Panc1 (cell line): ENCODE measurements at regions not wholly inside any gene's neighbourhood (a gene's known extent, or its start where the extent isn't known, plus 50 kb on each side); places are given as distances from the start of the nearest gene placed in this dataset.

ENCODE experiments used
- ATAC-seq: fragments of 200-7000 bp; cut with Tn5 transposase; 2 replicates; pipeline ENCODE4 v1.9.1; 2020; ENCODE audit warnings: mild to moderate bottlenecking, moderate library complexity
- BruUV-seq: library from RNA; stranded (reverse); fragments of 400-500 nt; replicated peaks from 2 replicates; lab custom pipeline; 2021; lab: Mats Ljungman, UMichigan
- CTCF ChIA-PET: fragments of 300-600 bp; sonication (Branson Sonifier 250); formaldehyde crosslinking; loops from one replicate; lab custom pipeline; 2022; ENCODE audit warnings: antibody characterized with exemption; lab: Charles Lee
- POLR2A ChIA-PET: fragments of 300-600 bp; sonication (Branson Sonifier 250); formaldehyde crosslinking; loops from one replicate; lab custom pipeline; 2022; ENCODE audit warnings: antibody characterized with exemption; lab: Charles Lee
- DNase-seq: peaks from one replicate; pipeline ENCODE4 v3.0.0-alpha.2; 2010; ENCODE audit warnings: low read depth, low spot score
- H3K27ac ChIP-seq: 2 replicates; pipeline ENCODE4 v1.5.1; 2011; ENCODE audit warnings: mild to moderate bottlenecking, low read length, inconsistent platforms
- H3K27me3 ChIP-seq: fragments of 200-500 bp; sonication (Bioruptor generic); 2 replicates; pipeline ENCODE4 v1.6.0; 2014; ENCODE audit warnings: low read length, inconsistent platforms; ENCODE audit not compliant: control insufficient read depth, insufficient read depth
- H3K36me3 ChIP-seq: fragments of 200-500 bp; sonication (Bioruptor generic); 2 replicates; pipeline ENCODE4 v1.5.1; 2014; ENCODE audit warnings: inconsistent platforms, mild to moderate bottlenecking, low read length, moderate library complexity; ENCODE audit not compliant: control insufficient read depth, insufficient read depth
- H3K4me1 ChIP-seq: 2 replicates; pipeline ENCODE4 v1.5.1; 2011; ENCODE audit warnings: inconsistent platforms, mild to moderate bottlenecking, low read length, moderate library complexity; ENCODE audit not compliant: control insufficient read depth, insufficient read depth
- H3K4me3 ChIP-seq, 2 experiments: 2 replicates each; pipeline ENCODE4 v1.5.1; 2011 to 2012; ENCODE audit warnings: low read depth in 2 of 2, low read length in 2 of 2, mild to moderate bottlenecking in 2 of 2, inconsistent platforms in 1 of 2, moderate library complexity in 1 of 2
- H3K9me3 ChIP-seq: fragments of 200-500 bp; sonication (Bioruptor generic); 2 replicates; pipeline ENCODE4 v1.5.1; 2014; ENCODE audit warnings: low read depth, mild to moderate bottlenecking, inconsistent platforms, low read length, moderate library complexity; ENCODE audit not compliant: control insufficient read depth, insufficient read depth
- POLR2AphosphoS5 ChIP-seq: IDR thresholded peaks from 2 replicates; pipeline ENCODE4 v1.6.1; 2012; ENCODE audit warnings: mild to moderate bottlenecking, low read depth, low read length, moderate library complexity
- SIN3A ChIP-seq: IDR thresholded peaks from 2 replicates; pipeline ENCODE4 v1.6.1; 2012; ENCODE audit warnings: low read depth, mild to moderate bottlenecking, low read length, moderate library complexity, borderline replicate concordance; ENCODE audit not compliant: insufficient read depth
- TCF7L2 ChIP-seq: IDR thresholded peaks from 2 replicates; pipeline ENCODE4 v1.6.1; 2011; ENCODE audit warnings: mild to moderate bottlenecking, low read depth, low read length, inconsistent platforms
- in situ Hi-C: cut with HindIII; loops from 2 replicates; pipeline ENCODE4 v1.10.0; 2016; ENCODE audit warnings: low sequenced_read_pairs, low pct_unique_long_range_greater_than_20kb
- intact Hi-C: fragments of 100-400 bp; cut with micrococcal nuclease; formaldehyde crosslinking; loops from one replicate; pipeline ENCODE4 v1.10.0; 2022; ENCODE audit not compliant: unreplicated experiment
- TF ChIP-seq, protein P1 (sequence below), 2 experiments: IDR thresholded peaks; 2 replicates each; pipeline ENCODE4 v1.6.1; 2011 to 2012; ENCODE audit warnings: low read depth in 2 of 2, control low read depth in 1 of 2, low read length in 1 of 2, mild to moderate bottlenecking in 1 of 2, moderate library complexity in 1 of 2; ENCODE audit not compliant: insufficient read depth in 1 of 2
- TF ChIP-seq, protein P2 (sequence below): fragments of 450-650 bp; IDR thresholded peaks from 2 replicates; pipeline ENCODE4 v1.5.1; 2017; ENCODE audit warnings: mild to moderate bottlenecking

DNA sequence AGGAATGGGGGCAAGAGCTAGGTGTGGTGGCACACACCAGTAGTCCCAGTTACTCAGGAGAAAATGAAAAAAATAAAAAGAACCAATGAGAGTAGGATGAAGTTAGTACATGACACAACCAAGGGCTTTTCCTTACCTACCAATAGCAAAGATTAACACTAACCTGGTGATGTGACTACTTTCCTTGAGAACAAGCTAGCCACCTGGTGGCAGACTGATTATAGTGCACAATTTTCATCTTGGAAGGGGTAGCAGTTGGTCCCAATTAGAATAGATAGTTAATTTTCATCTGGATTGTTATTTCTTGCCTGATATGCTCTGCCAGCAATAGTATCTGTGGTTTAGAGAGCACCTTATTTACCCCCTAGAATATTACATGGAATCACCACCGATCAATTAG is 1216.8 kb upstream of the PABPC4L start:
- Histone ChIP-seq H3K36me3 (no peaks in the 10 kb centered on the region), H3K27me3 (no peaks in the 10 kb centered on the region), H3K4me3 (no peak overlapping the region), H3K4me1 (no peaks in the 10 kb centered on the region), H3K9me3 (no peaks in the 10 kb centered on the region), H3K27ac (no peak overlapping the region)
- POLR2A ChIA-PET, result no interaction called here
- CTCF ChIA-PET, result no interaction called here
- in situ Hi-C loops, result no loop called here
- intact Hi-C loops, result no loop called here
- BruUV-seq, result no TSS peak
- ATAC-seq (no peak), DNase-seq (no peak)
- TF ChIP-seq, protein P1, sequence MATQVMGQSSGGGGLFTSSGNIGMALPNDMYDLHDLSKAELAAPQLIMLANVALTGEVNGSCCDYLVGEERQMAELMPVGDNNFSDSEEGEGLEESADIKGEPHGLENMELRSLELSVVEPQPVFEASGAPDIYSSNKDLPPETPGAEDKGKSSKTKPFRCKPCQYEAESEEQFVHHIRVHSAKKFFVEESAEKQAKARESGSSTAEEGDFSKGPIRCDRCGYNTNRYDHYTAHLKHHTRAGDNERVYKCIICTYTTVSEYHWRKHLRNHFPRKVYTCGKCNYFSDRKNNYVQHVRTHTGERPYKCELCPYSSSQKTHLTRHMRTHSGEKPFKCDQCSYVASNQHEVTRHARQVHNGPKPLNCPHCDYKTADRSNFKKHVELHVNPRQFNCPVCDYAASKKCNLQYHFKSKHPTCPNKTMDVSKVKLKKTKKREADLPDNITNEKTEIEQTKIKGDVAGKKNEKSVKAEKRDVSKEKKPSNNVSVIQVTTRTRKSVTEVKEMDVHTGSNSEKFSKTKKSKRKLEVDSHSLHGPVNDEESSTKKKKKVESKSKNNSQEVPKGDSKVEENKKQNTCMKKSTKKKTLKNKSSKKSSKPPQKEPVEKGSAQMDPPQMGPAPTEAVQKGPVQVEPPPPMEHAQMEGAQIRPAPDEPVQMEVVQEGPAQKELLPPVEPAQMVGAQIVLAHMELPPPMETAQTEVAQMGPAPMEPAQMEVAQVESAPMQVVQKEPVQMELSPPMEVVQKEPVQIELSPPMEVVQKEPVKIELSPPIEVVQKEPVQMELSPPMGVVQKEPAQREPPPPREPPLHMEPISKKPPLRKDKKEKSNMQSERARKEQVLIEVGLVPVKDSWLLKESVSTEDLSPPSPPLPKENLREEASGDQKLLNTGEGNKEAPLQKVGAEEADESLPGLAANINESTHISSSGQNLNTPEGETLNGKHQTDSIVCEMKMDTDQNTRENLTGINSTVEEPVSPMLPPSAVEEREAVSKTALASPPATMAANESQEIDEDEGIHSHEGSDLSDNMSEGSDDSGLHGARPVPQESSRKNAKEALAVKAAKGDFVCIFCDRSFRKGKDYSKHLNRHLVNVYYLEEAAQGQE (IDR thresholded peaks at IDR 0.05; ENCODE audit: insufficient read depth in 1 of 2, low read depth in 2 of 2, low read length in 1 of 2), result no peak
- TF ChIP-seq, protein P2, sequence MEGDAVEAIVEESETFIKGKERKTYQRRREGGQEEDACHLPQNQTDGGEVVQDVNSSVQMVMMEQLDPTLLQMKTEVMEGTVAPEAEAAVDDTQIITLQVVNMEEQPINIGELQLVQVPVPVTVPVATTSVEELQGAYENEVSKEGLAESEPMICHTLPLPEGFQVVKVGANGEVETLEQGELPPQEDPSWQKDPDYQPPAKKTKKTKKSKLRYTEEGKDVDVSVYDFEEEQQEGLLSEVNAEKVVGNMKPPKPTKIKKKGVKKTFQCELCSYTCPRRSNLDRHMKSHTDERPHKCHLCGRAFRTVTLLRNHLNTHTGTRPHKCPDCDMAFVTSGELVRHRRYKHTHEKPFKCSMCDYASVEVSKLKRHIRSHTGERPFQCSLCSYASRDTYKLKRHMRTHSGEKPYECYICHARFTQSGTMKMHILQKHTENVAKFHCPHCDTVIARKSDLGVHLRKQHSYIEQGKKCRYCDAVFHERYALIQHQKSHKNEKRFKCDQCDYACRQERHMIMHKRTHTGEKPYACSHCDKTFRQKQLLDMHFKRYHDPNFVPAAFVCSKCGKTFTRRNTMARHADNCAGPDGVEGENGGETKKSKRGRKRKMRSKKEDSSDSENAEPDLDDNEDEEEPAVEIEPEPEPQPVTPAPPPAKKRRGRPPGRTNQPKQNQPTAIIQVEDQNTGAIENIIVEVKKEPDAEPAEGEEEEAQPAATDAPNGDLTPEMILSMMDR, result no peak; the same call in 1 of the 2 replicates
- TF ChIP-seq POLR2AphosphoS5 (no peak), SIN3A (no peak), TCF7L2 (no peak)

DNA sequence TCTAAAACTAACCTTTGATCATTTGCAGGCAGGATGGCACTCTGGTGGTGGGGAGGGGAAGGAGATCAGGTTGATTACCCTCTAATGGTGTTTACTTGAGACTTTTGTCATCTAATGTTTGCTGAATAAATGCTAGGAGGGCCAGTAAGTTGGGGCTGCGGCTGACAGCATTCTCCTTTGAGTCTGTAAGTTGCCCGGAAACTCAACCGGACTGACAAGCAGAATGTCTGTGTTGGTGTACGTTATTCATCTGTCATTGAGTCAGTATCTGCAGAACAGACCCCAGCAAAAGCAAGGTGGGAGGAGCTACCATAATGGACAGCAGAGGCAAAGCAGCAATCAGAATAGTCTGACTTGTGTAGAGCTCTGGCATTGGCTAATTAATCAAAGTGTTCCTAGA is 1210.6 kb upstream of the PABPC4L start:
- TF ChIP-seq, protein P1 (IDR thresholded peaks at IDR 0.05; ENCODE audit: insufficient read depth in 1 of 2, low read depth in 2 of 2, low read length in 1 of 2), result no peak
- TF ChIP-seq TCF7L2 (no peak), POLR2AphosphoS5 (no peak), SIN3A (no peak)
- TF ChIP-seq, protein P2, result no peak

More for the DNA sequence above, 1210.6 kb upstream of the PABPC4L start:
- ChIA-PET CTCF (no interaction called here), POLR2A (no interaction called here)
- Histone ChIP-seq H3K27me3 (no peaks in the 10 kb centered on the region), H3K27ac (no peak overlapping the region), H3K4me3 (no peak overlapping the region), H3K4me1 (no peaks in the 10 kb centered on the region), H3K9me3 (no peaks in the 10 kb centered on the region), H3K36me3 (no peaks in the 10 kb centered on the region)
- intact Hi-C loops (no loop called here), in situ Hi-C loops (no loop called here)
- BruUV-seq, result no TSS peak
- ATAC-seq, result no peak
- DNase-seq, result no peak
